Stomach (tissue), 8 donors: ENCODE measurements at regions not wholly inside any gene's neighbourhood (a gene's known extent, or its start where the extent isn't known, plus 50 kb on each side); places are given as distances from the start of the nearest gene placed in this dataset.
A peak's percentile ranks its signal among the peaks of the same experiment; 100 is the strongest.

ENCODE experiments used
- DNase-seq, 2 donors: peaks; one replicate each; pipeline versions ENCODE4 v3.0.0 to v3.0.0-alpha.2; 2013 to 2019
- H3K27ac ChIP-seq, 5 donors: fragments of 200-600 bp in 4 of 5; sonication (generic) in 4 of 5; one replicate each; pipeline ENCODE4 v1.5.1; 2013 to 2019; ENCODE audit warnings: mild to moderate bottlenecking in 1 of 5, moderate library complexity in 1 of 5
- H3K27me3 ChIP-seq, 3 donors: fragments of 200-600 bp; sonication (generic); one replicate each; pipeline ENCODE4 v1.5.1; 2017 to 2019; ENCODE audit warnings: mixed run types in 1 of 3
- H3K36me3 ChIP-seq, 4 donors: fragments of 200-600 bp; sonication (generic); 1 replicate in 3 of 4; 2 replicates in 1 of 4; pipeline ENCODE4 v1.5.1; 2016 to 2019
- H3K4me1 ChIP-seq, 4 donors: fragments of 200-600 bp; sonication (generic); one replicate each; pipeline ENCODE4 v1.5.1; 2016 to 2019
- H3K4me3 ChIP-seq, 4 donors: fragments of 200-600 bp; sonication (generic) in 3 of 4; one replicate each; pipeline ENCODE4 v1.5.1; 2016 to 2019; ENCODE audit warnings: mild to moderate bottlenecking in 1 of 4
- H3K9me3 ChIP-seq, 4 donors: fragments of 200-600 bp; sonication (generic); one replicate each; pipeline ENCODE4 v1.5.1; 2016 to 2019
- CTCF ChIP-seq, 7 experiments: fragments of 450-650 bp in 4 of 7; fragments of 200-600 bp in 3 of 7; sonication (generic) in 3 of 7; IDR thresholded peaks; one replicate each; pipeline ENCODE4 v1.5.1; 2016 to 2019; ENCODE audit warnings: antibody characterized with exemption in 7 of 7, control low read depth in 2 of 7, mild to moderate bottlenecking in 1 of 7
- EP300 ChIP-seq: sonication (generic); formaldehyde crosslinking; IDR thresholded peaks from one replicate; pipeline ENCODE4 v1.6.1; 2017; ENCODE audit warnings: antibody characterized with exemption
- POLR2A ChIP-seq, 4 donors: fragments of 450-650 bp; IDR thresholded peaks; one replicate each; pipeline ENCODE4 v1.6.1; 2016; ENCODE audit warnings: antibody characterized with exemption in 4 of 4, control low read depth in 2 of 4, mild to moderate bottlenecking in 1 of 4, moderate library complexity in 1 of 4
- POLR2AphosphoS5 ChIP-seq, 3 donors: sonication (generic); formaldehyde crosslinking; IDR thresholded peaks; one replicate each; pipeline ENCODE4 v1.6.1; 2016; ENCODE audit warnings: antibody characterized with exemption in 3 of 3
- WGBS, 5 donors: extraction: QIAGEN DNeasy Blood & Tissue Kit in 3 of 5; methylation state at CpG; one replicate each; pipeline versions ENCODE4 v1.1.5 to v1.1.7; 2013 to 2018; 5-methylcytosine and 5-hydroxymethylcytosine counted together
- intact Hi-C: fragments of 100-400 bp; cut with DNase I; formaldehyde crosslinking; loops from one replicate; pipeline ENCODE4 v1.15.1; 2023; ENCODE audit warnings: low total_unique reads
- donor health status: healthy with polysubstance abuse.
- donor health status: Bipolar disorder and iron deficiency.
- donor health status: healthy.

GRCh38 chrX:130987241-130987640 lies 70.9 kb upstream of the ARHGAP36 start:
- Histone ChIP-seq H3K4me1 (no peaks in the 10 kb centered on the region), H3K27ac (no peak overlapping the region), H3K9me3 (no peaks in the 10 kb centered on the region), H3K36me3 (no peaks in the 10 kb centered on the region), H3K27me3 (peaks cover 0 to 21% (median 0%) of the 10 kb centered on the region in 3 donors), H3K4me3 (no peak overlapping the region)
- TF ChIP-seq POLR2A (IDR thresholded peaks at IDR 0.05) (no peak), EP300 (no peak), POLR2AphosphoS5 (IDR thresholded peaks at IDR 0.05) (no peak), CTCF (IDR thresholded peaks at IDR 0.05) (no peak)
- intact Hi-C loops: no loop called here
- DNase-seq: no peak
- 71 to 93% (median 84%) methylated on average over 4 of the region's 4 CpGs for WGBS, 5 donors

- WGBS, 5 donors: 82 to 100% (median 88%) methylated on average over 2 of the region's 2 CpGs
- no peak for TF ChIP-seq POLR2AphosphoS5 (IDR thresholded peaks at IDR 0.05)
- TF ChIP-seq CTCF (IDR thresholded peaks at IDR 0.05): no peak
- no peak for TF ChIP-seq EP300
- TF ChIP-seq POLR2A (IDR thresholded peaks at IDR 0.05): no peak
- Histone ChIP-seq H3K4me3 (no peak overlapping the region), H3K9me3 (no peaks in the 10 kb centered on the region), H3K4me1 (no peaks in the 10 kb centered on the region), H3K36me3 (no peaks in the 10 kb centered on the region), H3K27me3 (peaks cover 0 to 22% (median 0%) of the 10 kb centered on the region in 3 donors), H3K27ac (no peak overlapping the region)
- no peak for DNase-seq
- intact Hi-C loops: no loop called here
Measured at GRCh38 chrX:130990723-130991122, 67.4 kb upstream of the ARHGAP36 start.

GRCh38 chrX:130994671-130995070 lies 63.5 kb upstream of the ARHGAP36 start:
- intact Hi-C loops: no loop called here
- DNase-seq: peak in 1 of 2 donors; percentile 36
- no peak overlapping the region for H3K27ac ChIP-seq
- no peaks in the 10 kb centered on the region for H3K4me1 ChIP-seq
- H3K36me3 ChIP-seq: no peaks in the 10 kb centered on the region
- peaks cover 0 to 21% (median 0%) of the 10 kb centered on the region in 3 donors for H3K27me3 ChIP-seq
- H3K4me3 ChIP-seq: no peak overlapping the region
- TF ChIP-seq POLR2AphosphoS5 (IDR thresholded peaks at IDR 0.05) (no peak), EP300 (no peak), CTCF (IDR thresholded peaks at IDR 0.05) (peak in 3 of 7 experiments; percentile 12 to 20 (median 15)), POLR2A (IDR thresholded peaks at IDR 0.05) (no peak)
- WGBS, 5 donors: 47 to 54% (median 51%) methylated on average over 8 of the region's 8 CpGs
- no peaks in the 10 kb centered on the region for H3K9me3 ChIP-seq

GRCh38 chrX:130995439-130995838 lies 62.7 kb upstream of the ARHGAP36 start:
- Histone ChIP-seq H3K36me3 (no peaks in the 10 kb centered on the region), H3K4me1 (no peaks in the 10 kb centered on the region), H3K4me3 (no peak overlapping the region), H3K9me3 (no peaks in the 10 kb centered on the region), H3K27ac (no peak overlapping the region), H3K27me3 (peaks cover 0 to 19% (median 0%) of the 10 kb centered on the region in 3 donors)
- no peak for DNase-seq
- WGBS, 5 donors: 65 to 83% (median 69%) methylated on average over 3 of the region's 3 CpGs
- TF ChIP-seq POLR2A (IDR thresholded peaks at IDR 0.05): no peak
- no peak for TF ChIP-seq EP300
- TF ChIP-seq CTCF (IDR thresholded peaks at IDR 0.05): no peak
- intact Hi-C loops: no loop called here
